HG03558 (cell line): ENCODE measurements at regions not wholly inside any gene's neighbourhood (a gene's known extent, or its start where the extent isn't known, plus 50 kb on each side); places are given as distances from the start of the nearest gene placed in this dataset.

ENCODE experiments used
- ATAC-seq: cut with Tn5 transposase; IDR thresholded peaks from one replicate; pipeline ENCODE4 v1.9.1; 2021; ENCODE audit warnings: moderate number of reproducible peaks; ENCODE audit not compliant: unreplicated experiment; ENCODE audit errors: extremely low read depth

DNA sequence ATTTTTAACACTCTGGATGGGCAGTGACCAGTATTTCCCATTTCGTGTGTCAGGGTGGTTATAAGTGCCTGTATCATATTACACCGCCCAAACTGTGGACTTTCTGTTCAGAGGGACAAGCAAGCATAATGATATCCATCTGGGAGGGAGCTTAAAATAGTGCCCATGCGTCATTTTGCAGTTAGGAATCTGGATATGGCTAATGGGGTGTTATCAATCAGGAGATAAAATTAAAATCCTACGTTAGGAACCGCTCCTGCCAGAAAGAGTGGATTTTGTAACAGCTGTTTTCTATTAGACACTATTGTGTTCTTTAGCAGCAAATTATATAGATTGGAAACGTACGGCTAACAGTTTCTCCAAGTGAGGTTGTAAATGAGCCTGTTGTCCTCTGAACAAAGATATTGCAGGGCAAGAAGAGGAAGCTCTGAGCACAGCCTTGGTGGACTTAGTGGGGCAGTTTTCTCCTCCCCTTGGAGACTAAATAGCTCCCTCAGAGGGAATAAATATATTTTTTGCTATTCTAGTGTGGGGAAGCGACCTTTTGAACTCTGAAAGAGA lies 160.4 kb downstream of the SPATA31D1 start:
- ATAC-seq: no peak

DNA sequence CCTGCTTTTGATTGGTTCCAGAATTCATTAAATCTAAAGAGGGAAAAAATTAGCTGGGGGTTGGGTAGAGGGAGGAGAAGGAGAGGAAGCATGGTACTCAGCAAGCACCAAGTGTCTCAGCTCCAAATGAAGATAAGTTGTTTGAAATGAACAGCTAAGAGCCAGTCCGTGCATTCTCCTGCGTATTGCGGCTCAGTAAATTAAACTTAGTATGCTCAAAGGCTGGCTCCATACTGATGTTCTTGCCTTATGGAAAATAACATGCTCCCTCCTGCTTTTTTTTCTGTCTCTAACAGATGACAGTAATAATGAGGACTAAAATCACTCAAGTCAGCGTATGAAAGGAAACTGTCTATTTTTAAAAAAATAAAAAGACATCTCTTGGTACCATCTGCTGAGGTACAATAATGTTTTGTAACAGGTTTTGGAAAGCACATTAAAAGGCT lies 161.0 kb downstream of the SPATA31D1 start:
- no peak for ATAC-seq

DNA sequence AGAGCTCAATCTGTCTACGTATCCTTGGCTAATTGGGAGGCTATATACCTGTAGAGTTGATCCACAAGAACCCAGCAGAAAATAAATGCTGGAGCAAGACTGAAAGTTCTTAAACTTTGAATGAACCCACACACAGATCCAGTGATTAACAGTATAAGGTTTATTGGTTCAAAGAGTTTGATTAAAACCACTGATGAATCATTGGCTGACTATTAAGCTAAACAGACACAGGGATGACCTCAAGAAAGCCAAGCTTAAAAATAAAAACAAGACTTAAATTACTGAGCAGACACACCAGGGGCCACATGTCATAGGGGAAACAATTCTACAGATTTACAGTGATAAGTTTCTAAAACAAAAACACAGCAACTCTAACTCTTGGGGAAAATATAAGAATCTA lies 163.6 kb downstream of the SPATA31D1 start:
- no peak for ATAC-seq

DNA sequence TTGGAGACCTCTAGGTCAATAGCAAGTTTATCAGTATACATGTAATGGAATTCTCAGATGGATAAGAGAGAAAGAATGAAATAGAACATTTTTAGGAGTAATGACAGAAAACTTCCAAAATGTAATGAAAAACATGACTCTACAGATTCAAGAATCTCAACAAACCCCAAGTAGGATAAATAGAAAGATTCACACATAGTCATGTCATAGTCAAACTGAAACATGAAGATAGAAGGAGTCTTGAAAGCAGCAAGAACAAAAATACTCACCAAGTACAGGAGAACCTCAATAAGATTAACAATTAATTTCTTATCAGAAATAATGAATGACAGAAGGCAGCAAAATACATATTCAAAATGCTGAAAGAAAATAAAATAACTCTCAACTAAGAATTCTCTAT lies 164.5 kb downstream of the SPATA31D1 start:
- ATAC-seq: no peak

DNA sequence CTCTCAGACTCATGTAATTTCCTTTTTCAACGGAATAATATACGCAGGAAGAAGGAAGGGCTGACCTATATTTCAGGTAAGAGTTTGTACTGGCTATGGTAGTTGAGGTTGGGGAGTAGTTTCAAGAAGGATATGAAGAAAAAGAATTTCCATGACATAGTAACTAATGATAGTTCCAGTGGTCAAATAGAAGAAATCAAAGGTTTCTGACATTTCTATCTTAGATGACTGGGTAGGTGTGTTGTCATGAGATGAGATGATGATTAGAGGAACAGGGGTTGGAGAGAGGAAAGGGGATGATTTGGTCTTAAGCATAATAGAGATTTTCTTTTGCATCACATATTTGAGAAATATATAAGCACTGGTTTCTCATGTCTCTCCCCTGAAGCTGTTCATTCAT lies 166.0 kb downstream of the SPATA31D1 start:
- ATAC-seq: no peak

DNA sequence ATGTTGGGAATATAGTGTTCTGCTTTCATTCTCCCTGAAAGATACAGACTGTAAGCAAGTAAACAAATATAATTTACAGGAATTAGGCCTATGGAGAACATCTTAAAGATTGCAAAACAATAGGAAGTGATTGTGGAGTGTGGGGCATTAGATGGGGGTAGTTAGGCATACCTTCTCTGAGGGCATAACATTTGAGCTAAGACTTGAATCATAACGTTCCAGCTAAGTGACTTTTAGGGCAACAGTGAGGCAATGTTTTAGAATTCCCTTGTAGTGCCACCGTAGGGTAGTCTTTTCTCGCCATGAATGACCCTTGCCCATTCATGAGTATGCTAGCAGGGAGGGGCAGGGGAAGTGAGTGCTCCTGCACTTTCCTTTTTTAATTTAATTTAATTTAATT lies 173.3 kb downstream of the SPATA31D1 start:
- ATAC-seq: no peak

DNA sequence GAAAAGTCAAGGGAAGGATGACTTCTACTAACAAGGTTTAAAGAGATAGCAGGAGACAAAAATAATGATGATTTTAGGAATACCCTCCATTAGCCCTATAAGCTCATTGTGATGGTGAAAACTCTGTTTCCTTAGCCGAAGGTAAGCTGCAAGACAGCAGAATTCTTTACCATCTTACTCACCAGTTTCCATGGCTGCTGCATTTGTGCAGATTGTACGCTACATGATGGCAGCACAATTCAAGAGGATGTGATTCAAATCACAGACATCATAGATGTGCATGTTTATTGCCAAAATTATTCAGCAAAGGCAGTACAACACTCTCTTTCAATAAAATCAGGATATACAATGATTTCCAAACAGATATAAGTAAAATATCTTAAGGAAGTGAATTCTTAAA lies 175.6 kb downstream of the SPATA31D1 start:
- ATAC-seq: no peak

DNA sequence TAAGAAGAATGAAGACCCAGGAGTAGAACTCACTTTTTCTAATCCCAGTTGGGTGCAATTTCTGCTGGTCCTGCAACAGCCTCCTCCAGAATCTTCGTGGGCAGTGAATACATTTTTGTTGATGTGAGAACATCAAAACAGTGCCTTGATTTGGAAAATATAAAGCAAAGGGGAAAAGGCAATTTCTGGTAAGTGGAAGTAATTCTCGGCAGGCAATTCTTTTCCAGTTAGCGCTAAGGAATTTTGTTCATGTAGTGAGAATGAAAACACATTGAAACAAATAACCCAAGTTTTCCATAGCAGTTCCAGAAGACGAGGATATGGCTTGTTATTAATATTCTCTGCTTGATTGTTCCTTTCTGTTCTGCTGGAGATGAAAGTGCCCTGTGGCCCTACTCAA lies 178.7 kb downstream of the SPATA31D1 start:
- no peak for ATAC-seq

DNA sequence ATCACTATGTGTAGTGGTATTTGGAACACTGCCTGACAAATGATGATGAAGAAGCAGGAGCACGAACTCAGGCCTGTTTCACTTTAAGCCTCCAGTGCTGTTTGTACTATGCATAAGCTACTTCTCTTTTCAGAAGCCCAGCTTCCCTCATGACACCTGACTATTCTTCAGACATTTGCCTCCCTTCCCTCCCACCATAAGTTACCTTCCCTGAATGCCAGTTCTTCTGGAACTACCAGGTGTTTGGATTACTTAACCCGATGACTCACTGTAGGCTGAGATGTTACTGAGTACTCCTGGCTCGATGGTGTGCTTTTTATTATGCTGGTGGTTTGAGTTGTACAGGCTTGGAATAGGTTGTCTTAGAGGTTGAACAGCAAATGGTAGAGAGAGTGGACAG lies 180.0 kb downstream of the SPATA31D1 start:
- ATAC-seq: no peak

DNA sequence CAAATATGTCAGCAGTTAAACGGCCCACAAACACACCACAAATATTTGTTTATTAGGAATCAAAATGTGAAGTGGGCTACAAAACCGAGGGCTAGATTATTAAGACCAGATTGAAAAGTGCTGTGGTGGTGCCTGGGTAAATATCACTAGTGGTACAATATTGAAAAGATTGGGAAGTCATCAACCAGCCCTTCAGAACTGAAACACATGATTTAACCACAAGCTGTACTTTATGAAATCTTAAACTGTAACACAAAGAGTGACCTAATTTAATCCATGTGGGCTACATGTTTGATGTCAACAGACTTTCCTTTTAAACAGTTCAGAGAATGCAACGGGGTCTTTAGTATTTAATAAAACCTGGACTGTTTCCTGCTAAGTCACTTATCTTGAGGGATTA lies 182.3 kb downstream of the SPATA31D1 start:
- no peak for ATAC-seq

DNA sequence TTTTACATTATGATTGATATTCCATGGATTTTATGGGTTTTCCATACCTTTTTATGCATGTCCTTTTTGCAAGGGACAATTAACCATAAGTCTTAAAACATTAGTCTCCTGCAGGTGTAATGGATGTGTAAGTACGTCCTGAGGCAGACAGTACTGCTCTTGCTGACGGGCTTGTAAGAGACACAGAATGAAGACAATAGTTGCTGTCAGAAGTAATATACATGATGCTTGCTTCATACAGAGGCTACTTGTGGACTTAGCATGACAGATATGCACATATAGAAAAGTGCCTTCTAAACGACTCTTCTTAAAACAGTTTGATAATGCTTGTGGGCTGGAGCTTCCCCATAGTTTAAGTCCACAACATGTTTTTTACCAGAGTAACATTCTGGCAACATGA lies 182.7 kb downstream of the SPATA31D1 start:
- ATAC-seq: no peak

DNA sequence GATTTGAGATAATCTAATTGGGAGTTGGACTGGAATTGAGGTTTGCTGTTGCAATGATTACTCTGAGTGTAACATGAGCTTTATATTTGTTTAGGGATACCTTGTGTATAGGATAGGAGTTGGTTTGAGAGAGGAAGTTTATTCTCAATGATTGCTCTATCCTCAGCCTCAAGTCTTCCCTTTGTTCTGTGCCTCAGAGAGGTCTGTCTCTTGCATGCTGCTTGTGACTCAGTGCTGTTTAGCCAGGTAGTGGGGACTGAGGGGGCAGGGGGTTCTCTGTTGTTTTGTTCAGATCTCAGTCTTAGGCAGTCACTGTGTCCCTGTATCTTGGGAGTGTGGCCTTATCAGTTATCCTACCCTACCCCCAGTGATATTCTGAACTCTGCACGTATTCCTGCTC lies 192.1 kb downstream of the SPATA31D1 start:
- ATAC-seq: no peak

DNA sequence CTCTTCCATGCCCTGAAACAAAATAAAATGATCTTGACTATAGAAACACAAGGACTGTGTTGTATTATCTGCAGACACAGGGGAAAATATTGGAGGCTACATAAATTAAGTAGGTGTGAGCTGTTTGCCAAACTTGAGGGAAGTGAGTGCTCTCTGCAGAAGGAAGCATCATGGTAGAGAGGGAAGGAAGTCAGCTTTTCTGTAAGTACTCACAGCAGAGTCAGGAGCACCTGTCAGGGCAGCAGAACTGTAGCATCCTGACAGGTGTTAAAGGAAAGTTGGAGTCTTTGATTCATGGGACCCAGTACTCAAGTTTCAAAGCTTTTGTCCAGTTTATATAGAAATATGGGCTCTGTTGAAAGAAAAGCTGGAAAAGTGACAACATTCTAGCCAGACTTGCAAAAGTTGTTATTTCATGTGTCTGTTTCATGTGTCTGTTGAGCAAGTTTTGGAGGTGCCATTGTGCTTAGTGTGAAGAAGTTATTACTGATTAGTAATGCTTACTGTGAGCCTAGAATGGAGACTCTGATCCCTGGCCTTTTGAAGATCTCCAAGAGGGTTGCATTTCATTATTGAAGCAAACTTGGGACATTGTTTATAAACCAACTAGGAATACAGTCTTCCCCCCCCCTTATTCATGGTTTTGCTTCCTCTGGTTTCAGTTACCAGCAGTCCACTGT lies 194.7 kb downstream of the SPATA31D1 start:
- no peak for ATAC-seq

DNA sequence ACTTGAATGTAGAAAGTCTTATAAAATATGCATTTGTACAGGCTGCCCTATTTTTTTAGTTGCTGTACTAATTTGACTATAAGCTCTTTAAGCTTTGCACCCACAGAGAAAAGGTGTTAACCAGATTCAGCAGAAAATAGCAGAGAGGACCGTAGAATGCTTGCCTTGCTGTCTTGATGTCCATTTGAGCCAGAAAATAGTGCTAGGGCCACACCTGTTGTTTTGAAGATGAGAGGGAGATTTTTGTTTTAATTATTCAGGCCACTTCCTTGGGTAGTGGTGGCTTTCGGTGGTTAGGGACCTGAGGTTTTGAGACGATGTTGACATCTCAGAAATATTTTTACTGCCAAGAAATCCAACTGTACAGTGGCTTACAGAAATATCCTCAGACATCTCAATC lies 196.0 kb downstream of the SPATA31D1 start:
- ATAC-seq: no peak

DNA sequence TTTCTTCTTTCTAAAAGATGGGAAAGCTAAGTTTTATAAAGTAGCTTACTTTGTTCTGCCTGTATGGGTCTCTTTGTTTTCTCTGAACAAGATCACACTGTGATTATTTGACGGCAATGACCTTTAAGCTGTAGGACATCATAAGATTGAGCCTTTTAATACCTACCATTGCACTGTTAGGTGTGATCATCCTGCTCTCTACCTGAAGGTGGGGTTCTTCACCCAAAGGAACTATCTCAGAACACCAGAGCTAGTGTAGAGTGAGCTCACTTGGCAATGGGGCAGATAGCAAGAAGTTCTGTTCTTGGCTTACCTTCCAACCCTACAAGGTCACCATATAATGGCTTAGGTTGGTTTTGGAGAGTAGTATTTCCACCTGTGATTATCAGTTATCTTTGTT lies 200.2 kb downstream of the SPATA31D1 start:
- no peak for ATAC-seq

DNA sequence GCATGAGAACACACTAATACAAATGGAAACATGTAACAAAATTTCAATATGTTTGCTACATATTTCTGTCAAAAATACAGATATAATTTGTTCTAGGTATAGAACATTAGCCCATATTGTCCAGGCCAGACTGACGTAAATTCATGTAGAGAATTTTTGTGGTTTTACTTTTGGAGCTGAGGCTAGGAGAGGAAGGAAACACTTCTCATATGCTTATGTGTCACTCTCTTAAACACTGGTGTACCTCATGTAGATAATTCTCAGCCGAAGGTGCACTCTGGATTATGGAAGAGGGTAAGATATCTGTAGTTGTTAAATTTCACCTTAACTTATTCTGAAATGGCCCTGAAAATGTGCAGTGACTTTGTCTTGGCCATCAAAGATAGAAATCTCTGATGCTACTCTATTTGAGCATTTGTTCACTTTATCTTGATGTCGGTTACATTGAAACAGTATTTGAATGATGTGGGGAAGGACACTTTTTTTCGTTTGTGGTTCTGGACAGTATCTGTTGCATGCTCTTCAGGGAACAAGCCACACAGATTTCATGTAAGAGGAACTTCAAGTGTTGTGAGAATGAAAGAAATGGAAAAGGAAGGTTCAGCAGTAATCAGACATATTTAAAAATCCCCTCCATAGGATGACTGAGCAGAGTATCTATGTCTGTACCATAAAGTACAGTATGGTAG lies 202.7 kb downstream of the SPATA31D1 start:
- ATAC-seq: no peak

DNA sequence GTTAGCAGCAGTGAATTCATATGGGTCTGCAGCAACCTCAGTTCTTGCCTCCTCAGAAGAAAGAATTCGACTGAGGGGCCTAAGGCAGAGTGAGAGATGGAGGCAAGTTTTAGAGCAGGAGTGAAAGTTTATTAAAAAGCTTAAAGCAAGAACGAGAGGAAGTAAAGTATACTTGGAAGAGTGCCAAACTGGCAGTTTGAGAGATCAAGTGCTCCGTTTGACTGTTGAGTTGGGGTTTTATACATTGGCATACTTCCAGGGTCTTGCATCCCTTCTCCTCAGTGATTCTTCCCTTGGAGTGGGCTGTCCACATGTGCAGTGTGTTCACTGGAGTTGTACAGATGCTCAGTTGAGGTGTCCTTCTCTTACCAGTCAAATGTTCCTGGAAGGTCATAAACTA lies 203.6 kb downstream of the SPATA31D1 start:
- ATAC-seq: no peak

DNA sequence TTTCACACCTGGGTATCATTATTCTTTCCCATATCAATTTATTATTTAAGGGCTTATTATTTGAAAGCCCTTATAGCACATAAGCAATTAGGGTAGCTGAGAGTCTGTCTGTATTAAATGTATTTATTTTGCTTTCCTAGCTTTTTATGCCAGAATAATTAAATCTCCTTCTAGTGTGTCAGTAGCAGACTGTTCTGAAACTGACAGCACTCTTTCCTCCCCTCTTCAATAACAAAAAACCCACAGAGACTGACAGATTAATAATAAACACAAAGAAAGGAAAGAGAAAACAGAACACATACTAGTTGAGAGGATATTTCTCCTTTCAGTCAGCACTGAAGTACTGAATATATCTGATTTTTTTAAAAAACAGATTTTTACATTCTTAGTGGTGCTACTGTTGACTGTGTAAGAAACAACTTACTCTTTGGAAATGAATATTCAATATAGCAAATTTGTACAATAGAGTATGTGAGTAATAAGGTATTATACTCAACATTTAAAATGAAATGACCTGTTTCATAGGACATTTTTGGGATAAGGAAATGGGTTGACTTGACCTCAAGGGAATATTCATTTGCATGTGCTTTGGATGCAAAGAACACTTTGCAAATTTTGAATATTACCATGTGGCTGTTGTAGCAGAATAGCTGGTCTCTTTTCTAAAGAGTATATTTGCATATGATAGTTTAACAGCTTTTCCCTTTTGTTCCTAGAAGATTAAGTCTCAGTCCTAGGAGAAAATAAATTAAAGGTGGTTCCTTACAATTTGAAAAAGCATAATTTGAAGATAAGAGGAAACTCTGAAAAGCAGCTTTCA lies 208.3 kb downstream of the SPATA31D1 start:
- no peak for ATAC-seq

DNA sequence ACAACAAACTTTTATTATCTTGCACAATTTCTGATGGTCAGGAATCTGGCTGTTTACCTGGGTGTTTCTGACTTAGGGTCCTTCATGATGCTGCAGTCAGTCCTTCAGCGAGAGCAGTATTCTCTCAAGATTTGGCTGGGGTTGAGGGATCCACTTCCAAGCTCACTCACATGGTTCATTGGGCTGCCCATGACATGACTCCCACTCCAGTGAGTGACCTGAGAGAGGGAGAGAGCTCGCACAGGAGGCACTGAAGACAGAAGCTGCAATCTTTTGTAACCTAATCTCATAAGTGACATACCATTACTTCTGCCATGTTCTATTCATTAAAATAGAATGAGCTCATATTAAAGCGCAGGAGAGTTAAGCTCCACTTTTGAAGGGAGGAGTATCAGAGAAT lies 212.6 kb downstream of the SPATA31D1 start:
- ATAC-seq: no peak

DNA sequence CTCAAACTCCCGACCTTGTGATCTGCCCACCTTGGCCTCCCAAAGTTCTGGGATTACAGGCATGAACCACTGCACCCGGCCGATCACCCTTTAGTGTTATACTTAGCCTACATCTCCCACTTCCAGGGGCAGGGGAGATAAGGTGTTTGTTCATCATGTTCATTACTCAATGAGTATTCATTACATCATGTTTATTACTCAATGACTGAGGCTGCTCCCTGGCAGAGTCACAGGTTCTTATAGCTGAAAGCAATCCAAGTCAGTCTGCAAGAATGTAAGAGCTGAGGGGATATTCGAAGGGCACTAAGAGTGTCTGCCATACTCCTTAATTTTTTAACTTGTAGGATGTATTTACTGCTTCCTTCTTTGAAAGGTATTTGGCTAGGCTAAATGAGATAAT lies 214.2 kb downstream of the SPATA31D1 start:
- no peak for ATAC-seq

DNA sequence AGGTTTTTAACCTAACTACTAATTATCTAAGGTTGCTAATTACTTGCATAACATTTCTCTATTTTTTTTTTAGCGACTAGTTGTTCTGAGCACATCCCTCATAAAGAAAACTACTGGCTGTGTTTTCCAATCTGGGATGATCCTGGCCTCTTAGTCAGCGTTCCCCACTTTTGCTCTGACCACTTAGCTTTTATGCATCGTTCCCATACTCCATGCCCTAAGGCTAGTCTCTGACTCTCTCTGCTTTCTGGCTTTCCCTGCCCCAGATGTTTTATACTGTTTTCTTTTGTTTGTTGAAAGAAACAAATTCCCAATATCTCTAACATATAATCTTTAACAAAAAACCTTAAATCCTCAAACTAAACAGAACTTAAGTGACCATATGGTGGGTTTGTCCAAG lies 217.9 kb downstream of the SPATA31D1 start:
- no peak for ATAC-seq
